ENCODE measurements at regions not wholly inside any gene's neighbourhood (a gene's known extent, or its start where the extent isn't known, plus 50 kb on each side); places are given as distances from the start of the nearest gene placed in this dataset.

DNA sequence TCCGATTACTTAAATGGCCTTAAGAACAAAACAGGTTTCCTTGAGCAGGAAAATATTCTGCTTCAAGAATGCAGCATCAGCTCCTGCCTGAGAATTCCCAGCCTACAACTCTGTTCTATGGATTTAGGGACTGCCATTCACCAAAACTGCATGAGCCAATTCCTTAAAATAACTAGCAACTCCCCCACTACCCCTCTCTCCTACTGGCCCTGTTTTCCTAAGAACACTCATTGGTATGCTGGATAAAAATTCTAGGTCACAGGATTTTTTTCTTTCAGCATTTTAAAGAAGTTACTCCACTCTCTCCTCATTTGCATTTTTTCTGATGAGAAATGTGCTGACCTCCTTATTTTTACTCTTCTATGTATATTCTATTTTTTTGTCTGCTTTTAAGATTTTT is 347.1 kb downstream of the IDS start:
- intact Hi-C loops (cut with micrococcal nuclease), result no loop called here

DNA sequence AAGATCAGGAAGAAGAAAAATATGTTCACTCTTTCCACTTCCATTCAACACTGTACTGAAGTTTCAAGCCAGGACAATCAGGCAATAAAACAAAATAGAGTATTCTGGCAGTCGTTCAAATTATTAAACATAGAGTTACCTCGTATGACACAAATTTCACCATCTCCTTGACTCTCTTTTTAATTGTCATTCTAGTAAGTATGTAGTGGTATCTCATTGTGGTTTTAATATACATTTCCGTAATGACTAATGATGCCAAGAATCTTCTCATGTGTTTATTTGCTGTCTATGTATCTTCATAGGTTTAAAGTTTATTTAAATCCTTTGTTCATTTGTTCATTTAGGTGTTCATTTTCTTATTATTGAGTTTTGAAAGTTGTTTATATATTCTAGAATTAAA is 352.2 kb downstream of the IDS start:
- intact Hi-C loops (cut with micrococcal nuclease), result no loop called here

DNA sequence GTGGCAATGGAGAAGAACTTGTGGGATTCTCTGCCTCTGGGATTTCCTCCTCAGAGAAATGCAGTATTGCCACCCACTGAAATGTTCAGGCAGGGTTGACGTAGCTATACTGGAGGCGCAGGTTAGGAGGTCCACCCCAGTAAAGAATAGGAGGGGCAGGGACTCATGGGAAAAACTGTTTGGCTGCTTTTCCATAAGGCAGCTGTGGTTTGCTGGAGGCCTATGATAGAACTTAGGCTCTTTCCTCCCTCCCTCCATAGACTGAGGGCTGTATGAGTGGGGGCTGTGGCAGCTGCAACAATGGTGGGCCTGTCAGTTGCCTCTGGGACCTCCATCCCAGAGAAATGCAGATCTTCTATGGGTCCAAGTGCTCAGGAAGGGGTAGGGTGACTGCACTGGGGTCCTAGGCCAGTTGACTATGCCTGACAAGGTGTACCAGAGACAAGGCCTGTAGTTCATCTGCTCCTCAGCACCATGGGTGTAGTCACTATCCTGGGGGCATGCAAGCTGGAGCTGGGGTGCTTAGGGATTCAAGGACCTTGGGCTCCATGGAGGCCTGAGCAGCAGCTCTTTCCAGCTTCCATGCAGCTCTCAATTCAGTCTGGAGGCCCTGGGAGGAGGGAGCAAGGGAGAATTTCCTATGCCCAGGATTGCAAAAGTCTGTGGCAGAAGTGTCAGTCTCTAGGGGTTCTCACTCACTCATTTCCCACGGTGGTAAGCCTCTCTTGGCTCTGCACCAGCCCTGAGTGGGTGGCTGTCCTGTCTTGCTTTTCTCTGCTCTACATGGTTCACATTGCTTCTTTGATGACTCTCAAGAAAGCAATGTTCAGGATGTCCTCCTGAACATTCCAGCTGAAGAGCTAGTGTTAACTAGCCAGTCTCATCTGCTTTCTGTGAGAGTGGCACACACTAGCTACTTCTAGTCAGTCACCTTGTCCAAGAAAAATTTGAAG is 353.0 kb downstream of the IDS start:
- intact Hi-C loops (cut with micrococcal nuclease), result no loop called here

DNA sequence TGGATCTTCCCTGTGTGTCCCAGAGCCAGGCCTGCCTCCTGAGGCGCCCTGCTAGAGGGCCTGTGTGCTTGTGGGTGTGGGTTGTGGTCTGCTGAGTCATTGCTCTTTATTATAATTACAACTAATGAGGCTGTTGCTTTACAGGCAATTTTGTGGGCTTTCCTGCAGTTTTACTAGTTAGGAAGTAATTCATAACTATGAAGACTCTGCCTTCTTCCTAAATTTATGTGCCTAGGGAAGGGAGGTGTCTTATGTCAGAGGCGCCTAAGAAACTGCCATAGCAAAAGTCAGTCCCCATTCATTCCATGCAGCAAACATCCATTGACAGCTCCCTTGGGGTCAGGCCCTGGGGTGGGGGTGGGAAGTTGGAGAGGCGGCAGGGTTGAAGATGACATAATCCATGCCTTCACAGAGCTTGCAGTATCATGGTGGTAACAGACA is 359.2 kb downstream of the IDS start:
- intact Hi-C loops (cut with micrococcal nuclease), result no loop called here

DNA sequence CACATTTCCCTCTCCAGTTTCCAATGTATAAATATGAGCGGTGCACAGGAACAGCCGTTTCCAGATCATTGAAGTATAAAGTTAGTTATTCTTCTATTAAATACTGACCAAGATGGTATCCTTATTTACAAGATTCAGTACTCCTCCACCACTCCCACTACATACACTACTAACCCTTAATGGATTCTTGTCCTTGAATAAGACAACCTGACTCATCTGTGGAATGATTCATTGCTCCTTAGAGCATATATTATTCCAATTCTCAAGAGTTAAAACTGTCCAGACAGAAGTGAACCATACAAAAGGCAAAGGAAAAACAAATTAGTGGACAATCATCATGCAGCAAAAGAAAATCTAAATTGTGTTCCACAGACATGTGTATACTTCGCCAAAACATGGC is 373.3 kb downstream of the IDS start:
- intact Hi-C loops (cut with micrococcal nuclease), result no loop called here

DNA sequence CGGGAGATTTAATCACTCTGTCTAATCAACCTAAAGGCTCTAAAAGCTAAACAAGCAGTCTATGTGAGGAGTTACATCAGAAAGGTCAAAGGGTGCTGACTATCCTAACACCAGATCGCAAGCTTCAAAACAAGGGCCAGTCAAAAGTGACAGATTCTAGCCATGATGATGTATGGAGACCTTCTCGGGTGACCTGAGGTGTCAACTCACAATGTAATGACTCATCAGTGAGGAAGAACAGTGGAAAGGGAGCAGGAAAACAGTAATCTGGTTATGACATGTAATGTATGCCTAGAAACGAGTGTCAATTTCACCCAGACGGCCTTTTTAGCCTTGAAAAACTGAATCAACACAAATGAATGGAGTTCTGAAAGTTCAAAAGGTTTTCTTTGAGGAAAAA is 375.3 kb downstream of the IDS start:
- intact Hi-C loops (cut with micrococcal nuclease), result no loop called here

DNA sequence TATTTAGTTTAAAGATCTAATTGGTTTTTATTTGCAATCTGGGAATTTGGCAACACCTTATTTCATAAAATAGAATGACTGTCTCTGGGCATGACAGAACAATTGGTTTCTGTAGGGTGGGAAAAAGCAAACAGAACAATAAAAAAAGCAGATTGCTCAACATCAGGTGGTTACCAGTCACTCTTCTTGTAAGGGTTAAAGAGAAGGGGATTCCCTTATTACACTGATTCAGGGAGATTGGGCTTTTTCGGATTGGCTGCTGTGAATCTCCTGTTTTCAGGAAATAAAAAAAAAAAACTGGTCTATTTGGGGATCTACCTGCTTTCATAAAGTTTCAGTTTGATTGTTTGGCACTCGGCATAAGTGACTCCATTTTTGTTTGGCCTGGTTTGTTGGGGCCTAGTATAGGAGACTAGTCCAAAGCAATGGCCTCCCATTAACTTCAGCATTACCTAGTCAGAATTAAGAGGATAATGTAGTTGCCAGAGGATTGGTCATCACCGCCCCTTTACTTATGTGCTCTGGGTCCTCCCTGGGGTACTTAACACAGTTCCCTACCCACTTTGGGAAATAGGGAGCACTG is 380.5 kb downstream of the IDS start:
- intact Hi-C loops (cut with micrococcal nuclease), result no loop called here

DNA sequence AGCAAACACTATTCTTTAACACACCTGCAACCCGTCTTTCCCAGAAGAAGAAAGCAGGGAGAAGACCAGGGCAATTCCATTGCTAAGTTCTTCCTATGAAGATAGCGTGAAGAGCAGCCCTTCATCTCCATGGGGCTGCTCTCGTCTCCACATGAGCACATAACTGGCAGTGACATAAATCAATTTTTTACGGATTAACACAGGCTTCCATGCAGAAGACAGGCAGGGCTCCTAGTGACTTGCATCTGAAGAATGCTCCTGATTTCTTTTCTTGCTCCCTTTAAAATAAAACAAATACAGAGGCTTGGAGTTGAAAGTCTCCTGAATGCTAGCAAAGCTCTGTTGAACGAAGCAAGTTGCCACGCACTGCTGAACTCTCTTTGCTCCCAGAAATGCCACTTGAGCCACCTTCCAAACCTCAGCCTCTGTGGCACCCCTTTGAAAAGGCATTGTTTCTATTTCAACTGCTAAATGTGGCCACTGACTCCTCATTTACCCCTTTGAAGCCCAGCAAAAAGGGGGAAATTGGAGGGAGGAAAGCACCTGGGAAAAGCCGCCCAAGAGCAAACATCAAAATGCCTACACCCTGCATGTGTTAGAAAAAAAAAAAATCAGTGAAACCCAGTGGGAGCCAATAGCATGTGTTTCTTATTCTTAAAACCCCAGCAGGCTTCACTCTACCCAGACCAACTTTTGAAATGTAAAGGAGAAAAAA is 383.7 kb downstream of the IDS start:
- intact Hi-C loops (cut with micrococcal nuclease), result no loop called here

DNA sequence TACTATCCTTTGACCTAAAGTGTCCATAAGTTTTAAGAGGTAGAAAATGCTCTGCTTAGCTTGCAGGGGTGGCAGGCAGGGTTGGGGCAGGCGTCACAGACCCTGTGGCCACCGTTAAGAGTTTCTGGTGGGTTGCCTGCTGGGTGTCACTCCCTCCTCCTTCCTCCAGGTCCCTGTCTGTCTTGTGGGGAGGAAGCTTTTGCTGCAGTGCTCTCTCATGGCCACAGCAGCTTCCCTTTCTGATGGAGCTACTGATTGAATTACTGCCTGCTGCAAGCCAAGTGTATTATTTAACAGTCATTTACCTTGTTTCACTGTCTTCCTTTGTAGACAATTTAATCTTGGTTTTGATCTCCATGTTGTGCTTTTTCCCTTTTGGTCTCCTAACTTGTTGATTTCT is 384.6 kb downstream of the IDS start:
- intact Hi-C loops (cut with micrococcal nuclease), result no loop called here

DNA sequence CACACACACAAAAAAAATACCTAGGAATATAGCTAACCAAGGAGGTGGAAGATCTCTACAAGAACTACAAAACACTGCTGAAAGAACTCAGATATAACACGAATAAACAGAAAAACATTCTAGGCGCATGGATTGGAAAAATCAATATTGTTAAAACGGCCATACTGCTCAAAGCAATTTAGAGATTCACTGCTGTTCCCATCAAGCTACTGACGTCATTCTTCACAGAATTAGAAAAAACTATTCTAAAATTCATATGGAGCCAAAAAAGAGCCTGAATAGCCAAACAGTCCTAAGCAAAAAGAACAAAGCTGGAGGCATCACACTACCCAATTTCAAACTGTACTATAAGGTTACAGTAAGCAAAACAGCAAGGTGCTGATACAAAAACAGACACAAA is 390.2 kb downstream of the IDS start:
- intact Hi-C loops (cut with micrococcal nuclease), result no loop called here

DNA sequence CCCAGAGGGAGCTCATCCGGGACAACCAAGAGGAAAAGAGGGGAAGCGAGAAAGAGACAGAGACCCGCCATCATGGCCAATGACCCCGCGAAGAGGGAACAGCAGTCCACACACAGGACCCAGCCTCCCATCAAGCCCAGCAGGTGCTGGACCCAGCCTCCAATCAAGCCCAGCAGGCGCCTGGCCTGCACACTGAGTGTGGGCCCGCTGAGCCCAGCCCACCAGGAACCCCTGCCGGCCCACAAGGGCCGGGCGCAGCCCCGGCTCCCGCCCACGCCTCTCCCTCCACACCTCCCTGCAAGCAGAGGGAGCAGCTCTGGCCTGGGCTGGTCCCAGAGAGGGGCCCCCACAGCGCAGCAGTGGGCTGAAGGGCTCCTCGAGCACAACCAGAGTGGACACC is 391.1 kb downstream of the IDS start:
- intact Hi-C loops (cut with micrococcal nuclease), result no loop called here

DNA sequence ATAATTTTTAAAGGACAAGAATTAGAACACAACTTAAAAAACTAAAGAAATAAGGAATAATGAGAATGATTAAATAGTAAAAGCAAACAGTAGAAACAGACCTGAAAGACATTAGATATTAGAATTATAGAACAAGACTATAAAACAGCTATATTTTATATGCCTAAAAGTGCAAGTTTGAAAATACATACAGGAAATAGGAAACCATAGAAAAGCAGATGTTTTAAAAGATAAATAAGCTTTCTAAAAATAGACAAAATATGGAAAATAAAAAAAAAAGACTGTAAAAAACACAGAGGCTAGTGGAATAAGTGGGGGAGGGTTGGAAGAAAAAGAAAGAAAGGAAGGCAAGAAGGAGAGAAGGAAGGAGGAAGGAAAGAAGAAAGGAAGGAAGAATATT is 407.3 kb downstream of the IDS start:
- intact Hi-C loops (cut with micrococcal nuclease), result no loop called here

DNA sequence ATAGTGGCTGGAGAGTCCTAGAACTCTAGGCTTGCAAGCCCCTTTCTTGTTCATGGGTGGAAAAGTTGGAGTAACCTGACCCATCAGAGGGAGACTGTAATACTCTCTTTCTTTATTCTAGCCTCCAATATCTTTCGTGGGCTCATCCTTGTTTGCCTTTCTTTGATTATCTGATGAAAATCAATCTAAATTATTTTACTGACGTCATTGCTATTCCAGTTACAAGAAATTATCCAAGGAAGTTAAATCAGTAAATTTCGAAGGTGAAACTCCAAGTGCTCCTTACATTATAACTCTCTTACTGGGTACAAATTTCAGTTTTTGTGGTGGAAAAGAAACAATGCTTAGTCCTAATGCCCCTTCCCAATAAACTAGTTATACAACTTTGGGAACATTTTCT is 412.9 kb downstream of the IDS start:
- intact Hi-C loops (cut with micrococcal nuclease), result no loop called here

DNA sequence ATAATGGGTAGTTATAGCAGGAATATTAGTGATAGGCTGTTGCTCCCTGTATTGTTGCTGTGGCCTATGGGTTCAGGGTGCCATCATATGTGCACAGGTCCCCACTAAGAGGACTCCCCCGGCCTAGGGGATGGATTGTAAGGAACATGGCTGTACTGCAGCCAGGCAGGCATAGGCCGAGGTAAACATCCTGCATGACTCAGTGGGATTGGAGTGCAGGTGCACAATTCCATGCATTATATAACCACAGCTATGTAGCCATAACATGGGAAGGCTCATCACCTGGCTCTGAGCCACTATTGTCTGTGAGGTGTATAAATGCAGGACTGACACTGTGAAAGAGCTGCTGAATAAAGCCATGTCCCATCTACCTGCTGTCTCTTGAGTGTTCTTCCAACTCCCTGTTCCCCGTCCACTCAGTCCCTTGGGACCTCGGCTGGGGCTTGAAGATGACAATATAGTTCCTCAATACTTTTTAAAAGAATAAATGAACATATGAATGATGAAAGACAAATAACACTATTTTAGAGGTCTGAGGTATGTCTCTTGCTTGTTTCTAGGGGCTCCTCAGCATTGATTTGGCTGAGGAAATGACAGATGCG is 425.2 kb downstream of the IDS start:
- intact Hi-C loops (cut with micrococcal nuclease), result no loop called here

DNA sequence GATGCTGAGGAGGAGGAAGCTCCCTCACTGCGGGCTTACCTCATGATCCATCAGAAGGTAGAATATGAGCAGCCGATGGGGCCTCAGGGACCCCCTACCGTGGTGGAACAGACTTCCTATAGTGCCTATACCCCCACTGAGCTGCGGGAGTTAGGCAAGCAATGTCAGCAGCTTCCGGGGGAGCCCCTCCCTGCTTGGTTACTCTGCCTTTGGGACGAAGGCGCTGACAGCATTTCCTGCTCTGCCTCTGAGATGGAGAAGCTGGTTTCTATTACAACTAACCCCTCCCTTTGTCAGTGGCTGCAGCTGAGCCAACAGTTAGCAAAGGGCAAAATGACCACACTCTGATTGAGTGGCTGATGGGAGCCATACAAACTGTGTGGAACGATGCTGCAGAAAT is 430.7 kb downstream of the IDS start:
- intact Hi-C loops (cut with micrococcal nuclease), result no loop called here

DNA sequence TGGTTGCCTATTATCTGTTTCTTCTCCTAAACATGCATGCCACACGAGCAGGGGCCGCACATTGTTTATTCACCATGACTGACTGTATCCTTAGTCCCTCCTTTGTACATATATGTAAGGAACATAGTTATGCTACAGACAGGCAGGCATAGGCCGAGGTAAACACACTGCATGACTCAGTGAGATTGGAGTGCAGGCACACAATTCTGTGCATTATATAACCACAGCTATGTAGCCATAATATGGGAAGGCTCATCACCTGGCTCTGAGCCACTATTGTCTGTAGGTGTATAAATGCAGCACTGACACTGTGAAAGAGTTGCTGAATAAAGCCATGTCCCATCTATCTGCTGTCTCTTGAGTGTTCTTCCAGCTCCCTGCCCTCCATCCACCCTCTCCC is 431.6 kb downstream of the IDS start:
- intact Hi-C loops (cut with micrococcal nuclease), result no loop called here

DNA sequence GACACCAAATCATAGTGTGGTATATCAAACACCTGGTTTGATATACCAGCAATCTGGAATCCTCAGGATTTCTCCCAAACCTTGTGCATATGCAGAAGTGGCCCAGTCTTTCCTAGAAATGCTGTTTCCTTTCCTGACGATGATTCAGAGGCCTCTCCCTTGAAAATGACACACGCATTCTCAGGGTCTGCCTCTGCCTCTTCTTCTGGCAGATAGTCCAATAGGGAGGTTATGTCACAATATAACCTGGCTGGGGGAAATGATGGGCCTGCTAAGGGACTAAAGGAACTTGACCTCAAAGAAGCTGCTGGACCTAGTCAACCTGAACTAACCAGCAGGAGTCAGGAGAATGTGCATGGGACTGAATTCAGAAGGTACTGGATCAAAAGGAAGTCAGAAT is 435.2 kb downstream of the IDS start:
- intact Hi-C loops (cut with micrococcal nuclease), result no loop called here

DNA sequence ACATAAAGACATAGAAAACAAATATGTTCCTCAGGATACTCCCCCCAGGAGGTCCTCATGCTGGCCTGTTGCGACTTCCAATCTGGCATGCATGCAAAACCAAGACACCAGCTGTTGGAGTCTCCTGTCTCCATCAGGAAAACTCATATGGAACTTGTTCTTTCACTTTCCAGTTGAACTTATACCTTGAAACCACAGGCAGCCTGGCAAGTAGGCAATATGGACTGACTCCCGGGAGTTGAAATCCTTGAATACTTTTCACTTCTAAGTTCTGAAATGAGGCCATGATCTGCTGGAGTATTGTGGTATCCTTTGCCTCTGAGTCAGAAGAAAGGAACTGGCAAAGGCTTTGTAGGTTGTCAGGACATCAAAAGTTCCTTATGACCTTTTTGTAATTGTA is 444.2 kb downstream of the IDS start:
- intact Hi-C loops (cut with micrococcal nuclease), result no loop called here
